SU-DHL-6 (cell line): ENCODE measurements at regions not wholly inside any gene's neighbourhood (a gene's known extent, or its start where the extent isn't known, plus 50 kb on each side); places are given as distances from the start of the nearest gene placed in this dataset.

Source experiments
- CTCF ChIP-seq: fragments of 200-600 bp; sonication (generic); IDR thresholded peaks from one replicate; pipeline ENCODE4 v1.5.1; 2017; ENCODE audit warnings: antibody characterized with exemption, mild to moderate bottlenecking, low read length, moderate library complexity; ENCODE audit not compliant: insufficient read depth, poor library complexity, severe bottlenecking
- EZH2phosphoT487 ChIP-seq: fragments of 200-600 bp; sonication (generic), shearing (Covaris generic); conservative IDR thresholded peaks from 2 replicates; pipeline ENCODE4 v1.6.1; 2018; ENCODE audit warnings: mild to moderate bottlenecking, antibody characterized with exemption, low read length, moderate library complexity, mixed read lengths

- no peak for TF ChIP-seq CTCF
- no peak for TF ChIP-seq EZH2phosphoT487
These were observed 96.2 kb upstream of the PLCL2 start for GRCh38 chr3:16788440-16789056.
